Ecto neural progenitor cell (in vitro differentiated cells): ENCODE measurements at regions not wholly inside any gene's neighbourhood (a gene's known extent, or its start where the extent isn't known, plus 50 kb on each side); places are given as distances from the start of the nearest gene placed in this dataset.
"Not testable (repeated sequence)": the region's sequence is repeated elsewhere in the genome, so short reads cannot be mapped to it uniquely, and the experiment has no call there.

Experiments used
- DNase-seq: peaks from one replicate; pipeline ENCODE4 v3.0.0-alpha.2; 2018; ENCODE audit warnings: low spot score

DNA sequence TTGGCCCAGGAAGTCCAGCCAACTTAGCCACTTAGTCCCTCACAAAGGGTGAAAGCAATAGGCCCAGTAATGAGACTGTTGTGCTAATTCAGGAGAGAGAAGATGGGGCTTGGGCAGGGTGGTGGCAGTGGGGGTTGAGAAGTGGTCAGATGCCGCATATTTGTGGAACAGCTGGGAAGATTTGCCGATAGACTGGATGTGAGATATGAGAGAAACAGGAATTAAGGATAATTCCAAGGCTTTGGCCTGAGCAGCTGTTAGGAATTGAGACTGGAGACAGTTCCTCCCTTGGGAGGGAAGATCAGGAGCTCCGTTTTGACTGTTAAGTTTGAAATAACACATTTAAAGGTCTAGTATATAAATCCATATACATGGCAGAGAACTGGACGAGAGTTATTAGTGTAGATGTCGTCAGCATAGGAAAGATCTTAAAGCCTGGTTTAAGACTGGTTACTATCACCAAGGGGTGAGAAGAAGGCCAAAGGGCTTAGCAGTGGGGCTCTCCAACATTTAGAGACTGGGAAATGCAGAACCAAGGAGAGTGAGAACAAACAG lies 323.7 kb upstream of the FAM78B start:
- no peak for DNase-seq

DNA sequence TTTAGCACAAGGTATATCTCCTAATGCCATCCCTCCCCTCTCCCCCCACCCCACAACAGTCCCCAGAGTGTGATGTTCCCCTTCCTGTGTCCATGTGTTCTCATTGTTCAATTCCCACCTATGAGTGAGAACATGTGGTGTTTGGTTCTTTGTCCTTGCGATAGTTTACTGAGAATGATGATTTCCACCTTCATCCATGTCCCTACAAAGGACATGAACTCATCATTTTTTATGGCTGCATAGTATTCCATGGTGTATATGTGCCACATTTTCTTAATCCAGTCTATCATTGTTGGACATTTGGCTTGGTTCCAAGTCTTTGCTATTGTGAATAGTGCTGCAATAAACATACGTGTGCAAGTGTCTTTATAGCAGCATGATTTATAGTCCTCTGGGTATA lies 327.0 kb upstream of the FAM78B start:
- DNase-seq, result not testable (repeated sequence)

DNA sequence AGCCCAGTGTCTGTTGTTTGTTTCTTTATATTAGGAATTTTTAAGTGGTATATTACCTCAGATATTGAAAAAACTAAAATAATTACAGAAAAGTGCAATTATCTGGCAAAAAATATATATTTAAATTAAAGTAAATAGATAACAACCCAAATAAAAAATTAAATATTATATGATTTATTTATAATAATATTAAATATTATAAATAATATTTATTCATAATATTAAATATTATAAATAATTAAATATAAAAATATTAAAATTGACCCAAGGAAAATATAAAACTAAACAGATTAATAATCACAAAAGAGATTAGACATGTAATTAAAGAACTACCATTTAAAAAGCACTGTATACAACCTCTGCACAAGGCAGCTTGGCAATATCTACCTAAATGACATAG lies 331.9 kb upstream of the POGK start:
- DNase-seq, result no peak

DNA sequence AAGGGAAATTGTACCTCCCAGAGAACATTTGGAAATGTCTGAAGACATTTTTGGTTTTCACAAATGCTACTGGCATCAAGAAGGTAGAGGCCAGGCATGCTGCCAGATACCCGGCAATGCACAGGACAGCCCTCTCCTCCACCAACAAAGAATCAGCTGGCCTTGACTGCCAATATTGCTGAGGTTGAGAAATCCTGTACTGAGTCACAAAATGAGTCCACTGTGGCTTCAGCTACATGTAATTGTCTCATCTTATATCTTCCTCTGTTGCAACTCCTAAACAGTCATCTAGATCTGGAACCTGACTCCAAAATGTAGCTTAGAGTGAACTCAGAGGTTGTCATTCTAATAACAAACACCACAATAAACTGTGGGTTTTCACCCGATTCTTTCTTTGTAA lies 327.5 kb upstream of the POGK start:
- no peak for DNase-seq

GRCh38 chr1:166514067-166514466 lies 325.2 kb upstream of the POGK start:
- DNase-seq, result no peak

DNA sequence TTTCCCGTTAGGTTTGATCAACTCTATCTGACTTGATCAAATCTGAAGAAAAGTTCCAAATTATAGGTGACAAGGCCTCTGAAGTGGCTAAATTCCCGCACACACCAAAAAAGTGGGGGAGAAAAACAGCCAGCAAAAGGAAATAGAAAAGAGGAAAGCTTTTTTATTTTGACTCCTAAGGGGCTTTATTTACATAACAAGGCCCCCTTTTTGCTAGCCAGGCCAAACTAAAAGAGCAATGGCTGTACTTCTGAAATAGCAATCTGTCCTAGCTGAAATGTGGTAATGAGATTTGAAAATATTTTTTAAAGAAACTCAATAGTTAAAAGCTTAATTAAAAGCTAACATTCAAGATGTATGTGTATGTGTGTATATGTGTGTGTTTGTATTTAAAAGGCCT lies 311.5 kb upstream of the POGK start:
- DNase-seq, result no peak

DNA sequence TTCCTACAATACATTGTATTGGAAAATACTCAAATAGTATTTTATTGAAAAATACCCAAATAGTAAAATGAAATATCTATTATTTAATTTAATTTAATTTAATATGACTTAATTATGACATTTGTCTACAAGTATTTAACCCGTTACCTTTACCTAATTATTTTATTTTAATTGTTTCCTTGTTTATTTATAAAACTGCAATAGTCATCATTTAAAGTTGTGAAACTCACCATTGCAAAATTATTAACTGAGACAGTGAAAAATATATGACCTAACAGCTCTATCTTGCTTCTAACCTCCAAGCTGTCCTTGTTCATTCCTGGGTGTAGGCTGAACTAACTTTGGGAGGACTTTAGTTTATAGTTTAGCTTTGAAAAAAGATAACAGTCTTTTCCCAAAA lies 300.6 kb upstream of the POGK start:
- no peak for DNase-seq

DNA sequence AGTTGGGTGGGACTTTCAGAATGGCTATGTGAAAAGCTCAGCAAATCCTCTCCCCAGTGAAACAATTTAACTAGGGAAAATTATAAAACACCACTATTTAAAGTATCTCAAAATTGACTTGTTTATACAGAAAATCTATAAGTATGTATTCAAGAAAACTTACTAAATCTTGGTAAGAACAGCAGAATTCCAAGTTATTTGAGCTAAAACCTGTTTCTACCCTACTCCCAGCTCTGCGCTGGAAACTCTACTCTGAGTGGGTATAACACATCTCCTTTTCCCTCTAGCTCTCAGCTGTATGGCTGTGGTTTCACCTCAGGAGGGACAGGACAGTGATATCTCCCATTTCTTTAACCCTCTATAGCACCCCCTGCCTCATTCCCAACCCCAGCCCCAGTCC lies 295.2 kb upstream of the POGK start:
- no peak for DNase-seq

DNA sequence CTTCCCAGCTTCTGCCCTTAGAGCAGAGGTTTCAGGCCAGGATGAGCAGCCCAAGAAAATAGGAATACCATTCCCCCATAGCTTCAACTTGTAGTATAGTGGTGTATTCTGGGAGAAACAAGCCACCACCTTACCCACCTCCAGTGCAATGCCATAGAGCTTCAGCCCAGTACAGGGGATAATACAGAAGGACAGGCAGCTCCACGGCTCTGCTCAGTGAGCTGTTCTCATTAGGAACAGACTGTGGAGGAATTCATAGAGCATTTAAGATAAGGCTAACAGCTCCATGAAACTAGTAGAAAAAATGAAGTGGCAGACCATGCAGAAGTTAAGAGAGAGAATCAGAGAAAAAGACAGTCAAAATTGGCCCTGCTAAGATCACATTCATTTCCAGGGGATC lies 294.7 kb upstream of the POGK start:
- DNase-seq, result no peak

DNA sequence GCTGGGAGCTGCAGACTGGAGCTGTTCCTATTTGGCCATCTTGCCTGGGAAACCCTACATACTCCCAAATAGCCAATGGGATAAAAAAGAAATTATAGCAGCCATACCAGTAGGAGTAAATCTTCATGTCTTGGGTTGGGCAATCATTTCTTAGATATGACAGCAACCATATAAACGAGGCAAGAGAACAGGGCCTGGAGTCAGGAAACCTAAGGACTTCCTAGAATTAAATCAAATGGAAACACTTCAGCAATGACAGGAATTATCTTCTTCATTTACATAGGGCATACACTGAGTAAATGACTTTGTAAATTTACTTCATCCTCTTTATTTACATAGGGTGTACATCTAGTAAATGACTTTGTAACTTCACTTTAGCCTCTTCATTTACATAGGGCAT lies 286.6 kb upstream of the POGK start:
- no peak for DNase-seq

GRCh38 chr1:166570954-166571353 lies 268.3 kb upstream of the POGK start:
- DNase-seq, result no peak

GRCh38 chr1:166573199-166573598 lies 266.1 kb upstream of the POGK start:
- DNase-seq, result no peak

DNA sequence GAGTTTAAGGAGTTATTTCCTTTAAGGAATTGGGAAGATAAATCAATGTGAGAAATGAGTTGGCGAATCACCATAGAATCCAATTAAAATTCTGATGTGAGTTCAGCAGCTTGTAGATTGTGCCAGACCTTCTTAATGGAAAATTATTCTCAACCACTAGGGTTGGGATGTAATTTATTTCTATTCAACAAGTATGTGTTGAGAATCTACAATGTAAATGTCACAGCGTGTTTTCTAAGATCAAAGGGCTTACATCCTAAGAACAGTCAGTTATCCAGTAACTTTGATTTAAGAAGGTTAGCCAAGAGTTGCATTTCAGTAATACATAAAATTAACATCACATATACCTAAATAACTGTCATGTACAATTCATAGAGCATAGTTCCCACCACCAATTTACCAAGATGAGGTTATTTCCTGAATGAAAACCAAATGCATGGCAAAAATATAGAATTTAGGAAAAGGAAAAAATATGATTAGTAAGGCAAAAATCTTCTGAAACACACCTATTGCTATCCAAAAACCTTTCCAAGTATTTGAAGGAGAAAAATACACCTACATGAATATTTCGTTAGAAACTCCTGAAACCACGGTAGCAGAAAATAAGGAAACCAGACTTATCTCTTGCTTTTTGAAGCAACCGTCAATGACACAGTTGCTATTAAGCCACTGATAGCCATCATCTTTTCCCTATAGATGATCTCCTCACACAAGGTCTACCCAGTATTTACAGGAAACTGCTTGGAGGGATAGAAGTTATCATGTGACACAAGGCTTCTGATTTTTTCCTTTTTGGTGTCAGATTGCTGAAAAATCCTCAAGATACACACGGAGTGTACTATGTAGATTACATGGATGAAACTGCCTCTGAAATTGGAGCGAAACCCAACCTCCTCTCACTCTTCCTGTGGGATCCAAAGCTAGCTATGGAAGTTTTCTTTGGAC lies 259.4 kb upstream of the POGK start:
- no peak for DNase-seq

DNA sequence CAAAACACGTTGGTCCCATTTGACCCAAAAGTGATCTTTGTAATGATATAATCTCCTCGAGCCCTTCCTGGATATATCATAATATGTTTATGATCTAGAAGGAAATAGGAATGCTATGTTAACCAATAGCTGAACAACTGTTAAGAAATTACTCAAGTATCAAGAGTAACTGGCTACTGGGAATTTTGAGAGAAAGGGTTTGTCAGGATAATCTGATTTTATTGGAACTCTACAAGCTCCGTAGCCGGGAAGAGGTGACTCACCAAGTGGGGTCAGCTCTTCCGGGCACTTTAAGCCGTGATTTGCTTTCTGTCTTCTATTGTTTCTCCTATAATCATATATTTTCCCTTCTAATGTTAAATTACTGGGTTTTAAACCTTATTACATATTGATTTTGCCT lies 250.5 kb upstream of the POGK start:
- no peak for DNase-seq

- no peak for DNase-seq
These were observed 249.1 kb upstream of the POGK start for GRCh38 chr1:166590161-166590560.

- no peak for DNase-seq
These were observed 244.6 kb upstream of the POGK start for GRCh38 chr1:166594646-166595045.

DNA sequence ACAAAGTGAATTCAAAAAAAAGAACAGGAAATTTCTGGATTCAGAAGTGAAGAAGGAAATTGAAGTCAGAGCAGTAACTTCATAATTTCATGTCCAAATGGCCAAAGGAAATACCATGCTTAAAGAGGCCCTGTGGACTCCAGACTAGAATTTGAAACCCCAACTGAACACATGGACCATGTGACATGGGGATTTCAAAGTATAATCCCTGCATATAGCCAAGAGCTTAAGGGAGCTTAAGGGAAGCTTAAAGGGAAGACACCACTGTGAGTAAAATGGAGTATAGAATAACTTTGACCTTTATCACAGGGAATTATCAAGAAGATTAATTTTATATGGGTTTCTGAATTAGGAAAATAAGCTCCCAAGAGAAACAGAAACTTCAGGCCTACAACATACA lies 241.8 kb upstream of the POGK start:
- no peak for DNase-seq

GRCh38 chr1:166600574-166600973 lies 238.7 kb upstream of the POGK start:
- DNase-seq, result no peak

DNA sequence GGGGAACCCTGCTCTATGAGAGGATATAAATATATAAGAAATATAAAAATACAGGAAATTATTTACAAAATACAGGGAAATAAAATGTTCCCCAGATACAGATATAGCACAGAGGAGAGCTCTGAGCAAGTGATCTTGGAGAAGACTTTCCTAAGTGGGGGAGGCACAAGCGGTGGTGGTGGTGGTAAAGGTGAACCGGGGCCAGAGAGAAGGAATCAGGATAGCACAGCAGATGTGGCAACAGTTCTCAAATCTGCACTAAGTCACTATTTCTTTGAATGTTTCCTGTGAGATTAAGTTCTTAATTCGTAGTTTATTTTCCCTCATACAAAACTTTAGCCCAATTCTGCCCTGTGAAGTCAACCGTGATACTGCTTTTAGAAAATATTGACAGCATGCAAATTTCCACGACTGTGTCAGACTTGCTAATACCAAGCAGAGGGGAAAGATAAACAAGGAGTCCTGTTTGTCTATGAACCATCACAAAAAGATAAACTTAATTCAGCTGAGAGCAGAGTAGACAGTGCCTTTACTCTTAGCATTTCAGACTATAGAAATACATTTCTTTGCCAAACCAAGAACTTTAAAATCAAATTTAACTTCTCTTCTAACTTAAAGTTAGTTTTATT lies 237.5 kb upstream of the POGK start:
- DNase-seq, result no peak

GRCh38 chr1:166602801-166603200 lies 236.5 kb upstream of the POGK start:
- not testable (repeated sequence) for DNase-seq

GRCh38 chr1:166603296-166603695 lies 236.0 kb upstream of the POGK start:
- no peak for DNase-seq

DNA sequence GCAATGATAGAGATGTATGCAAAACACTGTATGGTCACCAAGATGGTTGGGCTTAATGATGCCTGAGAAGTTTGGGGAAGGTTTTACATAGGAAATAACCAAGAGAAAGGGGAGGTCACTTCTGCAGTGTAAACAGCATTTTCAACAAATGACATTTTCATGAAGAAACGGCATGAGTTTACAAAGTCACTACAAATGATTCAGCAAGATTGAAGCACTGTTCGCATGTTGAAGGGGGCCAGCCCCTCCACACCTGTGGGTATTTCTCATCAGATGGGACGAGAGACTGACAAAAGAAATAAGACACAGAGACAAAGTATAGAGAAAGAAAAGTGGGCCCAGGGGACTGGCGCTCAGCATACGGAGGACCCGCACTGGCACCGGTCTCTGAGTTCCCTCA lies 234.1 kb upstream of the POGK start:
- DNase-seq, result no peak

DNA sequence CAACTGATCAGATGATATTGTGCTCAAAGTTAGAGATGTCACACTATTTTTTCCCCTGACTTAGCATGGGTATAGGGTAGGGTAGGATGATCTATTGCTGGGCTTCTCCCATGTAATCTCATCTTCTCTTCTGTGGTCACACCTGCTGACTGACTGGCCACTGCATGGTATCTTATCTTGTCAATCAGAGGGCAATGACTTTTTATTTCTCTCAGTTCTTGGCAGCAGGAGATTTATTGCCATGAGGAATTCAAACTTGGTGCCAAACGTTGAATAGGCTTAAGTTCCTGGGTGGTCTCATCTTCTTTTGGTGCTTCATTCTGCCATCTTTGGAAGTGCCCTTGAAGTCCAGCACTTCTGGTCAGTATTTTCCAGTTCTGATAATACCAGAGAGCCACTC lies 226.4 kb upstream of the POGK start:
- no peak for DNase-seq
